Stimulated activated naive CD8-positive, alpha-beta T cell treated with anti-CD3 and anti-CD28 coated beads, Interleukin-15, Interleukin-2, amounts not matched to agents 100 ng/mL and 50 ng/mL, for 24 hours (primary cell): ENCODE measurements at regions not wholly inside any gene's neighbourhood (a gene's known extent, or its start where the extent isn't known, plus 50 kb on each side); places are given as distances from the start of the nearest gene placed in this dataset.
A peak's percentile ranks its signal among the peaks of the same experiment; 100 is the strongest.

Experiments used
- H3K27ac Mint-ChIP-seq: one replicate; pipeline ENCODE4 v1.8.0; 2021; ENCODE audit warnings: mild to moderate bottlenecking, mixed read lengths
- H3K27me3 Mint-ChIP-seq: one replicate; pipeline ENCODE4 v1.8.0; 2021; ENCODE audit warnings: mixed read lengths
- H3K36me3 Mint-ChIP-seq: one replicate; pipeline ENCODE4 v1.8.0; 2021; ENCODE audit warnings: low read depth, mixed read lengths
- H3K4me1 Mint-ChIP-seq: one replicate; pipeline ENCODE4 v1.8.0; 2021; ENCODE audit warnings: low read depth, mixed read lengths
- H3K4me3 Mint-ChIP-seq: one replicate; pipeline ENCODE4 v1.8.0; 2021; ENCODE audit warnings: mild to moderate bottlenecking, mixed read lengths
- H3K9me3 Mint-ChIP-seq: one replicate; pipeline ENCODE4 v1.8.0; 2021; ENCODE audit warnings: mixed read lengths

DNA sequence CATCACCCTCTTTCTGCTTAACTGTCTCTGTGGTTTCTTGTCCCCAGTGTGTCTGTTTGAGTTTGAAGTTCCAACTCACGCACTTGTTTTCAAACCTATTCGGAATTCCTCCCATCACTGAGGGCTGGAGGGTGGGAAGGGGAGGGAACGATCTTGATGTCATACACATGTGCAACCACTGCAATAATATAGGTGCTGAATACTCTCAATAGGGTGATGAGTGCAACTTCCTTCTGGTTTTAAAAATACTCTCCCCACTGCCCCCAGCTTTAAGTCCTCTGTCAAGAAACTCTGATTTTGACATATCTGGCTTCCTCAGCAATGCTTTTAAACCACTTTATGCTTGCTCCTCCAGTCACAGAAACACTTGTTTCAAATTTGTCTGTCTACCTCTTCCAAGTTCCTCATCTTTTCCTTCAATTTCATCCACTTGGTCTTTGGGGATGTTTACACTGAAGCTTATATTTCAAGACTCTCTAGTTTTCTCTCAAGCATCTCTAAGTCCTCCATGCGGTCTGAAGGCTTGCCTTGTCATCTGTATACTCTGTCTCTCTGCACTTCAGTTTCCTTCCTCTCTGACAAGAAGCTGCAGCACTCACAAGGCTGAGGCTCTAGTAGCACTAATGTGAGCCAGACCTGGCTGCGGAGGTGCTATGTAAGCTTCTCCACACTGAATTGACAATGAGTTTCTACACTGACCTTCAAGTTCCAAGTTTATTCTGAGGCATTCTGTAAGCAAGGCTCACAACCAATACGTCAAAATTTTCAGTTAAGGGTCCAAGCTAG lies 422.3 kb downstream of the ZEB2 start:
- Mint-ChIP-seq H3K4me1 (peaks cover 23% of the 10 kb centered on the region), H3K9me3 (peaks cover 13% of the 10 kb centered on the region), H3K27ac (peak overlapping the region; percentile 10), H3K27me3 (no peaks in the 10 kb centered on the region), H3K36me3 (peaks cover 22% of the 10 kb centered on the region), H3K4me3 (no peak overlapping the region)

DNA sequence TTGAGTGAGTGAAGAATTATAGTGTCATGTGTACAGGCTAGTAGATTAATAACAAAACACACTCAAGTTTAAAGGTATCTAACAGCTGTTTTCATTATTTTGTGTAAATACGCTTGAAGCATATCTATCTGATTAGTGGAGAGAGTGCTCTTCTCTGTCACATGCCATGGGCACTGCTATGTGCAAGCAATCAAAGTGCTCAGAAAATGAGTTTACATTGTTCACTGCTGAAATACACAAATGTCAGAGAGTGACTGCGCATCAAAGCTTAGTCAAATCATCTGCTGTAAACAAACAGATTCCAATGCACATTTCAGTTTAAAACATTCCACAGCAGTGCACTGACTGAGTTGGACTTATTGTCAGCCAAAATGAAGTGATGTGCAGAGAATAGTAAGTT lies 423.4 kb downstream of the ZEB2 start:
- Mint-ChIP-seq H3K9me3 (peaks cover 13% of the 10 kb centered on the region), H3K4me1 (peaks cover 23% of the 10 kb centered on the region), H3K27ac (no peak overlapping the region), H3K27me3 (no peaks in the 10 kb centered on the region), H3K36me3 (peaks cover 27% of the 10 kb centered on the region), H3K4me3 (no peak overlapping the region)

GRCh38 chr2:144094408-144095151 lies 425.3 kb downstream of the ZEB2 start:
- Mint-ChIP-seq H3K27me3 (no peaks in the 10 kb centered on the region), H3K36me3 (peaks cover 33% of the 10 kb centered on the region), H3K27ac (no peak overlapping the region), H3K9me3 (peaks cover 14% of the 10 kb centered on the region), H3K4me3 (no peak overlapping the region), H3K4me1 (peaks cover 14% of the 10 kb centered on the region)

- no peaks in the 10 kb centered on the region for H3K27me3 Mint-ChIP-seq
- H3K4me1 Mint-ChIP-seq, result peaks cover 16% of the 10 kb centered on the region
- no peak overlapping the region for H3K4me3 Mint-ChIP-seq
- peaks cover 49% of the 10 kb centered on the region for H3K36me3 Mint-ChIP-seq
- peaks cover 26% of the 10 kb centered on the region for H3K9me3 Mint-ChIP-seq
- no peak overlapping the region for H3K27ac Mint-ChIP-seq
Measured at GRCh38 chr2:144091622-144092021, 428.3 kb downstream of the ZEB2 start.

DNA sequence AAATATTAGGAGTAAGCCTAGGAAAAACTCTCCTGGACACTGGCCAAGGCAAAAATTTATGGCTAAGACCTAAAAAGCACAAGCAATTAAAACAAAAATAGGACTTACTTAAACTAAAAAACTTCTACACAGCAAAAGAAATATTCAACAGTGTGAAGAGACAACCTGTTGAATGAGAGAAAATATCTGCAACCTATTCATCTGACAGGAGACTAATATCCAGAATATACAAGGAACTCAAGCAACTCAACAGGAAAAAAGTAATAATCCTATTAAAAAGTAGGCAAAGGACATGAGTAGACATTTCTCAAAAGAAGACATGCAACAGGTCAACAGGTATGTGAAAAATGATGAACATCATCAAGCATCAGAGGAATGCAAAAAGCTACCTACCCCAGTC lies 431.1 kb downstream of the ZEB2 start:
- Mint-ChIP-seq H3K4me1 (peaks cover 24% of the 10 kb centered on the region), H3K27ac (no peak overlapping the region), H3K27me3 (no peaks in the 10 kb centered on the region), H3K36me3 (peaks cover 43% of the 10 kb centered on the region), H3K9me3 (peaks cover 14% of the 10 kb centered on the region), H3K4me3 (no peak overlapping the region)

DNA sequence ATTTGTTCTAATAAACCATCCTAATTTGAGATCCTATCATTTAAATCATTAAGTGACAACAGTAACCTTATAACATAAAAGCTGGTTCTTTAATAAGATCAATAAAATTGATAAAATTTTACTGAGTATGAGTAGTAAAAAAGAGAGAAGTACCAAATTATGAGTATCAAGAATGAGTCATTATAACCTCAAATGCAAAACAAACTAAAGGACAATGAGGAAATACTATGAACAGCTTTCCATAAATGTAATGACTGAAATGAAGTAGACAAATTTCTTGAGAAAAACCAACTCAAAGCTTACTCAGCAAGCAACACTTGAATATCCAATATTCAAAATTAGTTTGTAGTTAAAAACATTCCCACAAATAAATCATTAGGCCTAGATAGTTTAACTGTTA lies 433.0 kb downstream of the ZEB2 start:
- Mint-ChIP-seq H3K4me1 (peaks cover 24% of the 10 kb centered on the region), H3K36me3 (peaks cover 40% of the 10 kb centered on the region), H3K27ac (peak overlapping the region; percentile 79), H3K4me3 (no peak overlapping the region), H3K9me3 (peaks cover 13% of the 10 kb centered on the region), H3K27me3 (no peaks in the 10 kb centered on the region)

- peaks cover 31% of the 10 kb centered on the region for H3K36me3 Mint-ChIP-seq
- H3K27me3 Mint-ChIP-seq, result no peaks in the 10 kb centered on the region
- H3K4me3 Mint-ChIP-seq, result no peak overlapping the region
- H3K27ac Mint-ChIP-seq, result no peak overlapping the region
- peaks cover 24% of the 10 kb centered on the region for H3K4me1 Mint-ChIP-seq
- H3K9me3 Mint-ChIP-seq, result peaks cover 13% of the 10 kb centered on the region
Measured at GRCh38 chr2:144085016-144085415, 434.9 kb downstream of the ZEB2 start.

GRCh38 chr2:144084114-144084661 lies 435.7 kb downstream of the ZEB2 start:
- H3K27ac Mint-ChIP-seq, result no peak overlapping the region
- peaks cover 27% of the 10 kb centered on the region for H3K36me3 Mint-ChIP-seq
- H3K4me1 Mint-ChIP-seq, result peaks cover 24% of the 10 kb centered on the region
- H3K27me3 Mint-ChIP-seq, result no peaks in the 10 kb centered on the region
- peaks cover 9% of the 10 kb centered on the region for H3K9me3 Mint-ChIP-seq
- H3K4me3 Mint-ChIP-seq, result no peak overlapping the region

DNA sequence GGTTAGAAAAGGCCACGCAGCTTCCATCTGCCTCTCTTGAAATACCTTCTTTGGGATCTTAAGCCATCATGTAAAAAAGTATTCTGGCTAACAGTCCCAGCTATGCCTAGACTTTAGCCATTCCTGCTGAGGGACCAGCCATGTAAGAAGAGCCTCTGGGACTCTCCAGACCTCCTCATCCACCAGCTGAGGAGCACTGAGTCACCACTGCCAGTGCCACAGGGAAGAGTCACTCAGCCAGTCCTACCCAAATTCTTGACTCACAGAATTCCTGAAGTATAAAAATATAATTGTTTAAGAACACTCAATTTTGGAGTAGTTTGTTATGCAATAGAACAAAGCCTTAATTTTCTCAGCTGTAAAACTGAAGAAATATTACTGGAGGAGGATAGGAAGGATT lies 436.7 kb downstream of the ZEB2 start:
- no peak overlapping the region for H3K27ac Mint-ChIP-seq
- peaks cover 5% of the 10 kb centered on the region for H3K9me3 Mint-ChIP-seq
- peaks cover 19% of the 10 kb centered on the region for H3K36me3 Mint-ChIP-seq
- H3K4me3 Mint-ChIP-seq, result no peak overlapping the region
- peaks cover 24% of the 10 kb centered on the region for H3K4me1 Mint-ChIP-seq
- H3K27me3 Mint-ChIP-seq, result no peaks in the 10 kb centered on the region

GRCh38 chr2:144082777-144083176 lies 437.1 kb downstream of the ZEB2 start:
- H3K27ac Mint-ChIP-seq, result no peak overlapping the region

GRCh38 chr2:144082327-144082726 lies 437.6 kb downstream of the ZEB2 start:
- Mint-ChIP-seq H3K36me3 (peaks cover 17% of the 10 kb centered on the region), H3K9me3 (peaks cover 3% of the 10 kb centered on the region), H3K4me1 (peaks cover 19% of the 10 kb centered on the region), H3K27ac (no peak overlapping the region), H3K27me3 (no peaks in the 10 kb centered on the region), H3K4me3 (no peak overlapping the region)

More at GRCh38 chr2:144082777-144083176, 437.1 kb downstream of the ZEB2 start:
- H3K27me3 Mint-ChIP-seq, result no peaks in the 10 kb centered on the region
- no peak overlapping the region for H3K4me3 Mint-ChIP-seq
- H3K9me3 Mint-ChIP-seq, result peaks cover 5% of the 10 kb centered on the region
- H3K36me3 Mint-ChIP-seq, result peaks cover 19% of the 10 kb centered on the region
- H3K4me1 Mint-ChIP-seq, result peaks cover 23% of the 10 kb centered on the region

- no peaks in the 10 kb centered on the region for H3K27me3 Mint-ChIP-seq
- no peak overlapping the region for H3K4me3 Mint-ChIP-seq
- H3K9me3 Mint-ChIP-seq, result no peaks in the 10 kb centered on the region
- H3K36me3 Mint-ChIP-seq, result peaks cover 14% of the 10 kb centered on the region
- no peak overlapping the region for H3K27ac Mint-ChIP-seq
- H3K4me1 Mint-ChIP-seq, result peaks cover 8% of the 10 kb centered on the region
Measured at GRCh38 chr2:144081272-144081671, 438.6 kb downstream of the ZEB2 start.

GRCh38 chr2:144079803-144080202 lies 440.1 kb downstream of the ZEB2 start:
- Mint-ChIP-seq H3K9me3 (no peaks in the 10 kb centered on the region), H3K27ac (no peak overlapping the region), H3K4me1 (peaks cover 4% of the 10 kb centered on the region), H3K36me3 (peaks cover 14% of the 10 kb centered on the region), H3K27me3 (no peaks in the 10 kb centered on the region), H3K4me3 (no peak overlapping the region)

DNA sequence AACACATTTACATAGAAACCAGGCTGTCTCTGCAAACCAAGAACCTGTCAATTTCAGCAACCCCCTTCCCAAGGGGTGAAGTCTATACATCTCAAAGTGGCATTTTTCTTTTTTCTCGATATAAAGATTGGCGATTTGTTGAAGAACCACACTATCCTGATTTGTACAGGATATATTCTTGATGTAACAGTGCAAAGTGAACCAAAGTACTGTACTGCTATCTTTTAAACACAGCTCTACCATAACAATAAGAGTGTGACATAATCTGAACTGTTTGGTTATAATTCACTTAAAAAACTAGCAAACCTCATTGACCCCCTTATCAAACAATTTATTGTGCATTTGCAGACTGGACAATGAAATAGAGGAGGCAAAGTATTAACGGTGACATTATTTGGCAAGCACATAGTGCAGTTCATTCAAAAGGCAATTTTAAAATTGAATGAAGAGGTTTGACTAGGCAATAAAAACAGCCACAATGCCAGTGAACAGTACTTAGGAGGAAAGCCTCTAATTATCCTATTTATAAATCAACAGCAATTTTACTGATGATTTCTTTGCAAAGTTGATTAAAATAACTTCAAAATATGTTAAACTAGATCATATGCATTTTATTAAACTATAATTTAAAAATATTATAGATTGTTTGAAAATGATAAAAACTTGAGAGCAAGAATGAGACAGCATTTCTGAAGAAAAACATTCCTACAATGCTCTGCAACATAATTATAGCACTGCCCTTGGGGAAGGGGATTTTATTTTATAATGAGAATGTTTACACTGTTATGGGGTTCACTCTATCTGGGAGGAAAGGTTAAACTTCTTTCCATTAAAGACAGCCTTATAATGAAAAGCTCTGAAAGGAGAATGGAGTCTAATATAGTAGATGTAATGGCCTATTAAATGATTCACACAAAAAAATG lies 440.9 kb downstream of the ZEB2 start:
- H3K27ac Mint-ChIP-seq, result no peak overlapping the region
- H3K4me1 Mint-ChIP-seq, result no peaks in the 10 kb centered on the region
- H3K27me3 Mint-ChIP-seq, result no peaks in the 10 kb centered on the region
- no peaks in the 10 kb centered on the region for H3K9me3 Mint-ChIP-seq
- H3K36me3 Mint-ChIP-seq, result peaks cover 14% of the 10 kb centered on the region
- no peak overlapping the region for H3K4me3 Mint-ChIP-seq
